Left kidney (tissue), 1 donor: ENCODE measurements at regions not wholly inside any gene's neighbourhood (a gene's known extent, or its start where the extent isn't known, plus 50 kb on each side); places are given as distances from the start of the nearest gene placed in this dataset.
"Not testable (repeated sequence)": the region's sequence is repeated elsewhere in the genome, so short reads cannot be mapped to it uniquely, and the experiment has no call there.

Source experiments
- DNase-seq: peaks from one replicate; pipeline ENCODE4 v3.0.0-alpha.2; 2013

DNA sequence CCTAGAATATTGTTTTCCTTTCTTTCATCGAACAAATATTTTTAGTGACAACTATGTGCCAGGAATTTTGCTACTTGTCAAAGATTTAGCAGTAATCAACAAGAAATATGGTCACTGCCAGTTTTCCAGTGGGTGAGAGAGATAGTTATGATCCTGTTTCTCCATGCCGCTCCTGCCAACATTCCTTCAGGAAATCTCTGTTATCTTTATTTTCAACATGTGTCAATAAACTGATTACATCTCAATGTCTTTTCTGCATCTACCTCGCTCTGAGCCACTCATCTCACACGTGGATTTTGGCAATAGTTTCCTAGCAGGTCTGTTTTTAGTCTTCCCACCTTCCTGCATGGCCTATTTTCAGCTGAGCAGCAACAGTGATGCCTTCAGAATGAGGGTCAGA, 650.0 kb upstream of the STXBP6 start:
- DNase-seq = no peak

DNA sequence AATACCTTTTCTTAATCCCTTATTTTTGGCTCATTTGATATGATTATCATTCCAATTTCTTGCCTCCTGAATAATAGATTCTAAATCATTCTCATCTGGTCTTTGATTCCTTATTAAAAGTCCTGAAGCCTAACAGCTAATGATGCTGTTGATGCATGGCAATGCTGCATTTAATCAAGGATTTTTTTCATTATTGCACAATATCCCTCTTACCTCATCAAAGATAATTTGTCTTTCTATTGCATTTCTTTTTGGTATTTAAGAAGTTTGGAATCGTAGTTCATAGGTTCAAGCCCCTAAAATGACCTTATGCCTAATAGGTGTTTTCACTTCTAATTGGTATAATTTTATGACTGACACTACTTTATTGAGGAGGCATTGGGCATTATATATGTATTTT, 648.2 kb upstream of the STXBP6 start:
- DNase-seq = no peak

DNA sequence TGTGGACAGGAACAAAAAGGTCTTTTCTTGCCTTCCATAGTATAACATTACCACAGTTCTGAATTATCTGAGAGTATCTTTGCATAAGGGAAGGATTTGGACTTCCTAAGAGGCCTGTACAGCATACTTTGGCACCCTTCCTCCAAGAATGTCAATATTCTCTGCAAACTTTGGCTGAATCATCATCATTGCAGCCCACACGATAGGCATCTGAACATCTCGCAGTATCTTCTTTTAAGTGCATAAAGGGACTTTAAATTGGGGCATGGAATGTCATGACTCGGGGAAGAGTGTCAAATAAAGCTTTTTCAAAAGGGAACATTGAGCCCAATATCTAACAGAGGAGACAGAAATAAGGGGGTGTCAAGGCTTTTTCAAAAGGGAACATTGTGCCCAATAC, 646.2 kb upstream of the STXBP6 start:
- no peak for DNase-seq

DNA sequence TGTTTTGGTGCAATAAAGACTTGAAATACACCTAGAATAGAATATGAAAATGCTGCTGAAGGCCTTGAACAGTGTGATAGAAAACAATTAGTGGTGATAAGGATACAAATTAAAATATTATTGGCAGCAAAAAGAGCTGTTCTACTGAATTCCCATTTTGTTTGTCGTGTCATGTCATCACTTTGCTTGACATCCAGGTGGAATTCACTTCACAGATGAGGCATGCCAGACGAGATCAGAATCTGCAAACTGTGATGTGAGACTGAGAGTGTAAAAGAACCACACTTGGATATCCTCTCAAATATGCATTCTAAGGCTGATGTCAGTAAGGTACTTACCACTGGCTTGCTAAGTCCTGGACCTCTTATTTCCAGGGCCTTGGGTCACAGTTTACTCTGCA, 635.1 kb upstream of the STXBP6 start:
- no peak for DNase-seq

DNA sequence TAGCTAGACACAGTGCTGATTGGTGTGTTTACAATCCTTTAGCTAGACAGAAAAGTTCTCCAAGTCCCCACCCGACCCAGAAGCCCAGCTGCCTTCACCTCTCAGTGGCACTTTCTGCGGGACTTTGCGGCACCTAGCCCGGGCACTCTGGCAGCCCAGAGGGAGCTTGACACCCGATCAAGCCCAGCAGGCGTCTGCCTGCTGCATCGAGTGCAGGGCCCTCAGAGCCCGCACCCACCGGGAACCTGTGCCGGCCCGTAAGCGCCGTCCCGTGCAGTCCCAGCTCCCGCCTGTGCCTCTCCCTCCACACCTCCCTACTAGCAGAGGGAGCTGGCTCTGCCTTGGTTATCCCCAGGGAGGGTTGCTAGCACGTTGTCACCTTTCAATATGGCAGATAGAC, 631.0 kb upstream of the STXBP6 start:
- DNase-seq = no peak

DNA sequence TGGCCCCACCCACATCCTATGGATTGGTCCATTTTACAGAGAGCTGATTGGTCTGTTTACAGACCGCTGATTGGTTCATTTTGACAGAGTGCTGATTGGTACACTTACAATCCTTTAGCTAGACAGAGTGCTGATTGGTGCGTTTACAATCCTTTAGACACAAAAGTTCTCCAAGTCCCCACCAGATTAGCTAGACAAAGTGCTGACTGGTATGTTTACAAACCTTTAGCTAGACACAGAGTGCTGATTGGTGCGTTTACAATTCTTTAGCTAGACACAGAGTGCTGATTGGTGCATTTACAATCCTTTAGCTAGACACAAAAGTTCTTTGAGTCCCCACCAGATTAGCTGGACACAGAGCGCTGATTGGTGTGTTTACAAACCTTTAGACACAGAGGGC, 630.6 kb upstream of the STXBP6 start:
- not testable (repeated sequence) for DNase-seq

DNA sequence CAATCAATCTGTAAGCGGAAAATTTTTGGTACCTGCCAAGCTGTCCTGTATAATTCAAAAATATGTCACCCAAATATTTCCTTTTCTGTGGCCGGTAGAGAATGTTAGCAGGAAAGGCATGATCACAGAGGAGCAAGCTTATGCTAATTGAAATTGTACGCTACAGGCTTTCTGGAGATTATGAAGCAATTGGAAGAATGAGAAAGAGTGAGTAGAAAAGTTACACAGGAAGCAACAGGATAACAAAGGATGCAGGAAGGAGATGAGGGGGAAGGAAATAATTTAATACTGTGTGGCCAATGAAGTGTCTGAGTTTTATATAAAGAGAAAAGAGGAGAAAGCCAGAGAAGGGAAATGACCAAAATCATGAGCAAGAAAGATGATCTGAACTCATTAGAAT, 627.2 kb upstream of the STXBP6 start:
- no peak for DNase-seq

DNA sequence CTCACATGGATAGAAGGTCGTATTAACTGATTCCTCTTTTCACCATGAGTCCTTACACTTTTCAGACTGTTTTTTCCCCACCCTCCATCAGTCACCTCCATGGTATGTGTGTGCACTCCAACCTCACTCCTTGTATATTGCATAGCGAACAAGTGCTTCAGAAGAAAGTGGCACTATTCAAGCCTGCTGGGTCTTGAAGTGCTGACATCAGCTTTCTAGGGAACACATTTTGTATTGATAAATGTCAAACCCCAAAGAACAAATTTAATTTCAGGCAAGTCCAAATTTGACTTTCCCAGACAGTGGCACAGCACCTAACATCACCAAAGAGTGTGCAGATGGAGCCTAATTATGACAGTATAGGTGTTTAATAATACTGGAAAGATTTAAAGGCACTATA, 617.4 kb upstream of the STXBP6 start:
- DNase-seq = no peak

DNA sequence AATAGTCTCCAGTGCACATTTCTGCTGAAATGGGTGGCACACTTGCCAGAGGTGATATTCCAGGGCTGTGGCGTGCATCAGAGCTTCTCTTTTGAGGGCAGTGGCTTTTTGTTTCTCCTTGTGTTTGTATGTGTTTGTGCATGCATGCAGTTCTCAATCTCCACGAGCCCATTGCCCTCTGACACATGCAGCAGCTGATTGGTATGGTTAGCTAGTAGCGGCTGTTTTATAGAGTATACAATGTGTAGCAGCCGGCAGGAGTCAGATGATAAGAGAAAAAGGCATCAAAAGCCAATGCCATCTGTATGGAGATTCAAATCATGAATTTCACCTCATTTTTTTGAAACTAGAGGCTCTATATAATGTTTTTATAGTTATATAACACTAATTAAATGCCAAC, 616.9 kb upstream of the STXBP6 start:
- DNase-seq = no peak

DNA sequence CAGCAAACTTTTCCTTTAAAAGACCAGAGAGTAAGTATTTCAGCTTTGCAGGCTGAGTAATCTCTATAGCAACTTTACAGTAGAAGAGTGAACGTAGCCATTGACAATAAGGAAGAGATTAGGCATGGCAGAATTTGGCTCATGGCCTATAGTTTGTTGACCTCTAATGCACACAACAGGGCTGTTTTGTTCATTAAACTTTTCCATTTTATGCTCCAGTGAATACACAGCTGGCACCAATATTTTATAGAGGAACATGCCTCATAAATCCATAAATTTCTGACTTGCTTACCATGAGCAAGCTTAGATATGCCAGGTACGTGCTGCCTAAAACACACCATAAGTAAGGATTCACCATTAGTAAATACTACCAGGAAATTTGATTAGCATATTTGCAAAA, 609.0 kb upstream of the STXBP6 start:
- no peak for DNase-seq

DNA sequence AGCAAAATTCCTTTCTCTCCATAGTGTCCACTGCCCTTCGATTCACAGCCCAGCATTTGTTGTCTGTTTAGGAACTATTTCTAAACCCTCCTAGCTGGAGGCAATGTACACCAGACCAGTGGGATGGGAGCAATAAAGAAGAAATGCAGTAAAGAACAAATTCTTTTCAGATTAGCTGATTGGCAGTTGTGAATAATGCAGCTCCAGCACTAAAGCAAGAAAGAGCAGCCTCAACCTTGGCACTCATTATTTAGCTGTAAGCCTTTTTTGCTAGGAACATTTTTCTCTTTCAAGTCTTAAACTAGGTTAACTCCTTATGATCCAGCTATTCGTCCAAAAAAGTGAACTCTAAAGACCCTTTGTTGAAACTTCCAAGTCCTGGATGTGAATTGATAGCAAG, 580.5 kb upstream of the STXBP6 start:
- no peak for DNase-seq

DNA sequence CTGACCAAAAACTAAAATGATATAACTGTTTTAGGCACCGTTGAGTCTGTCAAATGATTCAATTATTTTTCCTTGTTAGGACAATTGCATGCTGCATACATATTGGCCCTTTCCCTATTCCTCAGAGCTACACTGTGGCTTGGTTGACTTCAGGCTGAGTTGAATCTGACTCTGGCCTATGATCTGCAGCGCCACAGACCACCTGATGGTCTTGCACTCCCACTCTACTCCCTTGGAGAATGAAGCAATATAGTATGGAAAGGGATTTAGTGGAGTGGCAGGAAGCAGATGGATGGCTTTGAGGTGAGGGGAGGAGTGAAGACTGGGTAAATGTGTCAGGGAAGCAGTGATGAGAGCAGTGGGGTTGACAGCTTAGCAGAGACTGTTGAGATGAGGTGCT, 579.0 kb upstream of the STXBP6 start:
- DNase-seq = no peak

DNA sequence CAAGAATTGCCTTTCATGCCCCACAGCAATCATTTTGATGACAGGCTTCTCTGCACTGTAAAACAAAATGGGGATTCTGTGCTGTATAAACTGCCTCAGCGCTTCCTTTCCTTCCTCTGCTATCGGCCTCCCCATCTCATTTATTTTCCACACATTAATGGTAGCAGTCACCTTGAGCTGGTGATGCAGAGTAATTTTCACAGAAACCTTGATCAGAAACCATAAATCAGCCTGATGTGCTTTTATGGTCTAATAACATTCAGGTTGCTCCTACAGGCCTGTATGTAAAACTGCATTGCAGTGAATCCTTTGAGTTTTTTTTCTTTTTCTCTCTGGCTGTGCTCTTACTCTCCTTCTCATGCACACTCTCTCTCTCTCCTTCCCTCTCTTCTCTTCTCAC, 578.4 kb upstream of the STXBP6 start:
- peak; percentile 18 for DNase-seq

DNA sequence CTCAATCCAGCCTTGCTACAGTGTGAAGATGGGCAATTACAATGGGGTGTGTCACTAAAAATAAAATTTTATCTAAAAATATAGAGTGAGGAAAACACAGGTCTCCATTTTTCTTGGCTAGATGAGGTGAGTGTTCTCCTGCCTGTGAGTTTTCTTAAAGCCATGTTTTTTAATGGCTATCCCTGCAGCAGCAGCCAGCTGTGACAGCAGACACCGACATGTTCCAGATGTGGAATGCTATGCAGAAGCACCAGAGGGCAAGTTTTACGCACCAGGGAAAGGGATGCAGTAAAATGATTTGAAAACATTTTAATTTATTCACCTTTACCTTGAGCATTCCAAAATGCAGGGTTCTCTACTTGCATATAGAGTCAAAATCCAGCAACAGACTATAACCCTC, 577.0 kb upstream of the STXBP6 start:
- peak; percentile 28 for DNase-seq

DNA sequence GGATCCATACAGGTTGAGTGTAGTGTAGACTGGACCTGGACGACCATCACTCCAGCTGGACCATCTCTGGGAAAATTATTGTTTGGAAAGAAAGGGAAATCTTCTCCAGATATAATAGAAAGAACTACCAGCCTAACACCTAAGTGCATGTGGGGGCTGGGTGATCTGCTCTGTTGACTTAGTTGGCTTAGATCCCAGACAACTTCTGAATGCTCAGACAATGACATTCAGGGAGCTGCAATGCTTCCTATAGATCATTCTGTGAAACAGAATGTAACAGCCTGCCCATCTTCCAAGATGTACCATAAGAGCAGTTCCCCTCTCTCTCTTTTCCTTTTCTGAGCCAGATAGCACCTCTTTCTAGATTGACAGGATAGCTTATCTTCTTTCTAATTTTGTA, 572.8 kb upstream of the STXBP6 start:
- DNase-seq = no peak

DNA sequence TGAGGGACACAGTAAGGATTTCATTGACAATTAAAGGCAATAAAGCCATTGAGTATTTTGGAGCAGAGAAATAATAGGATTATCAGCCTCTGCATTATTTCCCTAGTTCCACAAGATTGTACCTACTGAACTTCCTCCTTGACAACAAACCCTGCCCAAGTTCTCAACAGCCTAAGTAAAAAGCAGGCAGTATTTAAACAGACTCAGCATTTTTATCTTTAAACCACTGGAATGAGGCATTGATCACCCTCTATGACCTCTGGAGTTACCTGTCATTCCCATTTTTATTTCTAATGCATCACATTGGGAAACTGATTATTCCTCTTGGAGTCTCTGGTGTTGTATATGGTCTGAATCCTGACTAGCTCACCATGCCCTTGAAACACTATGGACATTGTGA, 570.6 kb upstream of the STXBP6 start:
- DNase-seq = no peak

DNA sequence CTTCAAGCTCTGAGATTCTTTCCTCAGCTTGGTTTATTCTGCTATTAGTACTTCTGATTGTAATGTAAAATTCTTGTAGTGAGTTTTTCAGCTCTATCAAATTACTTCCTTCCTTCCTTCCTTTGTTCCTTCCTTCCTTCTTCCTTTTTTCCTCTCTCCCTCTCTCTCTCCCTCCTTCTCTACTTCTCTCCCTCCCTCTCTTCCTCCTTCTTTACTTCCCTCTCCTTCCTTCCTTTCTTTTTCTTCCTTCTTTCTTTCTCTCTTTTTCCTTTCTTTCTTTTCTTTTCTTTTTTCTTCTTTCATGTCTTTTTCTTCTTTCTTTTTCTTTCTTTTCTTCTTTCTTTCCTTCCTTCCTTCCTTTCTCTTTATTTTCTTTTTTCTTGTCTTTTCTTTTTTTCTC, 565.2 kb upstream of the STXBP6 start:
- no peak for DNase-seq

DNA sequence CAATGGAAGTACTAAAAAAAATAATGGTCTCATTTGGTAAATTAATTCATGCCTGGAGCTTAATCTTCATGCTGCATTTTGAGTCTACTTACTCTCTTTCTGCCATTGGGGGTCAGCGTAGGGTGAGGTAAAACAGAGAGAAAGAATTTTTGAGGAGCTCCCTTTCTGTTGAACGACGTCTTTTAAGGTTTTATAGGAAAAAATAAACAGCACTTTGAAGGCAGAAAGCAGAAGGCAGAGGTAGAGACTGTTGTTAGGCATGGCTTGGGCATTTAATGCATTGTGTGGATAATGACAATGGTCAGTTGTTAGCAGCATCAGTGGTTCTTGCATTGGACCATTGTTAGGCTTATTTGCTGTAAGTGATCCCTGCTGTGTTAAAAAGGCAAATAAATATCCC, 557.2 kb upstream of the STXBP6 start:
- DNase-seq = no peak

DNA sequence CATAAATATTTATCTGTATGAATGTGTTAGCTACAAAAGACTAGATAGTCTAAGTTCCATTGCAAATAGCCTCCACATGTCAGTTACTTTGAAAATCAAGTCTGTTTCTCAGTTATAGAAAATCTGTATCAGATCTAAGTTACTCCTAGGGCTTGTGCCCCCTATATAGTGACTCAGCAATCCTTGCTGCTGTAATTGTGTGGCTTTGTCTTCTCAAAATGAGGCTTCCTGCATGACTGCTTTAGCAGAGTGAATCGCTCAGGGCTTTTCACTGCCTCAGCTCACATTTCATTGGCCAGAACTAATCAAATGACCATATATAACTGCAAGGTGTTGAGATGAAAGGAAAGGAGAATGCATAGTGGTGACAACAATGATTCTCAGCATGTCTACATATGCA, 552.2 kb upstream of the STXBP6 start:
- no peak for DNase-seq

DNA sequence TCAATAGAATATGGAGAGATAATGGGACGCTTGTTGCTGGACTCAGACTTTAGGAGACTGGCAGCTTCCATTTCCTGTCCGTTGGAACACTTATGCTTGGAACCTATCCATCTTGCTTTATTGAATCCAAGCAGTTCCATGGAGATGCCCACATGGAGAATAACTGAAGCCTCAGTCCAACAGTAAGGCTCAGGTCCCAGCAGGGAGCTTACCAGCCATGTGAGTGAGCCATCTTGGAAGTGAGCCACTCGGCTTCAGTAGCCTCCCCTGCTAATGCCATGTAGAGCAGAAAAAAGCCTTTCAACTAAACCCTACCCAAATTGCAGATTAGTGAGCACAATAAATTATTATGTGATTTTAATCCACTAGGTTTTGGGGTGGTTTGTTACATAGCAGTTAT, 538.8 kb upstream of the STXBP6 start:
- DNase-seq = no peak

DNA sequence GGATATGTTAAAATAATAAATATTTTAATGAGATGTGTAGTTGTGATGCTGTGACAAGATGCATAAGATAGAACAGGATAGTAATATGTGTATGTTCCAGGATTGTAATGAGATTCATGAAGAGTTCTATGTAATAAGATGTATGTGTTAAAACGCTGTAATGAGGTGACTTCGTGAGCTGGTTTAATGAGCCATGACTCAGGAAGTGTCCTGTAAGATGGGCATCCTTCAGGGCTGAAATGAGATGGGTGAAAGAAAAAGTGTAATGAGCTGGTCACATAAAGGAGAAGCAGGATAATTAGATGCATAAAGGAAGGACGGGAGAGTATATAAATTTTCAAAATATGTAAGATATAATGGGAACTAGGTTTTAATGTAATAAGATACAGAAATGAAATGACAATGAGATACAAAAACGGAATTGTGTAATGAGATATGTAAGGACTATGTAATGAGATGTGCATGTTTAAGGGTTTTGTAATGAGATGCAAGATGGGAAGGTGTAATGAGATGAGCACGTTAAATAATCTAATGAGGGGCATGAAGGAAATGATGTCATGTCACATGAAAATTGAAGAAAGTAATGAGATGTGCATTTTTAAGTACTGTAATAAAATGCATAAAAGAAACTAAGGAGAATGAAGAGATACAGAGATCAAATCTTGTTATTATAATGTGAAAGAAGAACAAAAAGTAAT, 524.8 kb upstream of the STXBP6 start:
- DNase-seq = no peak

DNA sequence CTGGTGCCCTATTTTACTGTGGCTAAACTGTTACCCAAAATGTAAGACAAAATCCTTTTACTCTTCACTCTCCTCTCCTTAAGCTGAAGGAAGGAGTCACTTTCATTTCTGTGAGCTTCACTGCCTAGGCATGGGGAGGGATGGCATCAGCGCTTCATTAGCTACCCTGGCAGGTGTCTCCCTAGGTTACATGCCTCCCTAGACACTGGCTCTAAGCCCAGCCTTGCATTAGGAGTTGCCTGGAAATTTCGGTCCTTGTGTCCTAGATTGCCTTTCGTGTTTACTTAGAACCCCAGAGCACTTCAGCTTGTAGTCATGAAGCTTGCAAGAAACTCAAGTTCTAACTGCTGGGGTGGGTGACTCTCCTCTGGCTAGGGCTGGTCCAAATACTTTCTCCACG, 520.5 kb upstream of the STXBP6 start:
- DNase-seq = no peak

DNA sequence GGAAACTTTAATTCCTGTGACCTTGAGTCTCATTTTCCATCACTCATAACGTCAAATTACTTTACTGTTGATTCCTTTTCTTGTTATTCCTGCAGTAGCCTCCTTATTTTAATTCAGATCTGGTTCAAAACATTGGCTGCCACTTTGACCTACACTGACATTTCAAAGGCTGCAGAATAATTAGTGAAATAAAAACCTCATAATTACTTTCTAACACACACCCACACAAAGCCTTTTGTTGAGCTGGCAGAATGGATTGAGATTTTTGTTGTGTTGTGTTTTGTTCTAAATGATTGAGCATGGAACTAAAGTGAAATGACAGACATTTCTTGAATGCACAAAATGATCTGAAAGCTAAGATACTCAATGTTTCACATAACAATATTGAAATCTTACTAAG, 507.5 kb upstream of the STXBP6 start:
- no peak for DNase-seq

DNA sequence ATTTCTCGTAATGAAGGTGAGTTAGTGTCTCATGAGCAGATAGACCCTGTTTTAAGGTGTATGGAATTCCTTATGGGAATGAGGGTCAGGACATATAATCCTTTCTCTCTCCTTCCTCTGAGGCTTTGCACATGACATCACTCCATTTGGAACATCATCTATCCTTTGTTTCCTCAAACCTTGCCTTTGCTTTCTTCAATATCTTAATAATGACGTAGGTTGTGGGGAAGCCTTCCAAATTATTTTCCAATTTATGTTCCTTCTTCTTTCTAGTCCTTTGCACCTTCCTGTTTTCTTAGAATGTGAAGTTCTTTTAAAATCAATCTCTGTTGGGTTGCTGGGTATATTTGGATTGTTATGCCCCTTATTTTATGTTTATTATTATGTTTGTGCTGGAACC, 502.9 kb upstream of the STXBP6 start:
- DNase-seq = no peak

DNA sequence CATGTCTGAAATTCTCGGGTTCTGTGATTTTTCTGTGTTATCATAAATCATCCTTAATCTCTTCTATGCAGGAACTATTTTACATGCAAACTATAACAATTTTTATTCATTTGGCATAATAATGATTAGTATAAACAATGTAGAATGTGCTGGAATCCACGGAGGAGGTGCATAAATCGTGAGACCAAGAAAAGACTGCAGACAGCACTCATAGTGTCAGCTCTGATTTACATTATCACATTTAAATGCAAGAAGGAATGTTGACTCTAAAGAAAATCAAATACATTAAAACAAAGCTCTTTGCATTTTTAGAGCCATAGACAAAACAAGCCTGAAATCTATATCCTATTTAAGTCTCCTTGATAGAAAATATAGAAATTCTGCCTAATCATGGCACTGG, 501.7 kb upstream of the STXBP6 start:
- no peak for DNase-seq
